ENCODE measurements at regions not wholly inside any gene's neighbourhood (a gene's known extent, or its start where the extent isn't known, plus 50 kb on each side); places are given as distances from the start of the nearest gene placed in this dataset.

DNA sequence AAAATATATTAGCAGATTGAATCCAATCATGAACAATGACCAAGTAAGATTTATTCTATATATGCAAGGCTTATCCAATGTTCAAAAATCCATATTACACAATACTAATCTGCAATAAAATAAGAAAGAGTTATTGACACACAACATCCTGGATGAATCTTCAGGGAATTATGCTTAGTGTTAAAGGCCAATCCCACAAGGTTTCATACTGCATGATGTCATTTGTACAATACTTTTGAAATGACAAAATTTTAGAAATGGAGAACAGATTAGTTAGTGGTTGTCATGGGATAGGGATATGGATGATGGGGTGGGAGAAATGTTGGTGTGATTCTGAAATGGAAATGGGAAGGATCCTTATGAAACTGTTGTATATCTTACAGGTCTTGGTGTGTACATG lies 425.7 kb downstream of the SIPA1L2 start:
- H3K4me3 Mint-ChIP-seq (ENCODE audit: unreplicated experiment): no peak overlapping the region
- no peaks in the 10 kb centered on the region for H3K27me3 Mint-ChIP-seq (ENCODE audit: insufficient read depth, unreplicated experiment)
- CTCF ChIA-PET: no interaction called here
- Histone ChIP-seq H3K9me3 (peaks cover 7% of the 10 kb centered on the region; the same call in 1 of the 2 replicates), H3K27me3 (replicated peaks; ENCODE audit: control insufficient read depth, insufficient read depth, low read length) (no peaks in the 10 kb centered on the region), H3K4me3 (ENCODE audit: low read depth, low read length) (no peak overlapping the region), H3K4me1 (no peaks in the 10 kb centered on the region), H3K36me3 (ENCODE audit: control insufficient read depth, insufficient read depth, low read length) (no peaks in the 10 kb centered on the region)
- H3K9me3 Mint-ChIP-seq (ENCODE audit: unreplicated experiment): peaks cover 27% of the 10 kb centered on the region
- intact Hi-C loops (cut with micrococcal nuclease; ENCODE audit: unreplicated experiment): no loop called here
- TF ChIP-seq, protein P1, sequence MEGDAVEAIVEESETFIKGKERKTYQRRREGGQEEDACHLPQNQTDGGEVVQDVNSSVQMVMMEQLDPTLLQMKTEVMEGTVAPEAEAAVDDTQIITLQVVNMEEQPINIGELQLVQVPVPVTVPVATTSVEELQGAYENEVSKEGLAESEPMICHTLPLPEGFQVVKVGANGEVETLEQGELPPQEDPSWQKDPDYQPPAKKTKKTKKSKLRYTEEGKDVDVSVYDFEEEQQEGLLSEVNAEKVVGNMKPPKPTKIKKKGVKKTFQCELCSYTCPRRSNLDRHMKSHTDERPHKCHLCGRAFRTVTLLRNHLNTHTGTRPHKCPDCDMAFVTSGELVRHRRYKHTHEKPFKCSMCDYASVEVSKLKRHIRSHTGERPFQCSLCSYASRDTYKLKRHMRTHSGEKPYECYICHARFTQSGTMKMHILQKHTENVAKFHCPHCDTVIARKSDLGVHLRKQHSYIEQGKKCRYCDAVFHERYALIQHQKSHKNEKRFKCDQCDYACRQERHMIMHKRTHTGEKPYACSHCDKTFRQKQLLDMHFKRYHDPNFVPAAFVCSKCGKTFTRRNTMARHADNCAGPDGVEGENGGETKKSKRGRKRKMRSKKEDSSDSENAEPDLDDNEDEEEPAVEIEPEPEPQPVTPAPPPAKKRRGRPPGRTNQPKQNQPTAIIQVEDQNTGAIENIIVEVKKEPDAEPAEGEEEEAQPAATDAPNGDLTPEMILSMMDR (IDR thresholded peaks at IDR 0.05; ENCODE audit: insufficient read depth in 1 of 2, low read depth in 1 of 2, low read length in 1 of 2, severe bottlenecking in 1 of 2, unreplicated experiment in 1 of 2): no peak
- BruUV-seq (replicated peaks): no TSS peak
- DNase-seq: no peak
- H3K36me3 Mint-ChIP-seq (ENCODE audit: insufficient read depth, unreplicated experiment): no peaks in the 10 kb centered on the region
- no peak overlapping the region for H3K27ac Mint-ChIP-seq (ENCODE audit: unreplicated experiment)
- POLR2A ChIA-PET: no interaction called here
- H3K4me1 Mint-ChIP-seq (ENCODE audit: low read depth, unreplicated experiment): no peaks in the 10 kb centered on the region

DNA sequence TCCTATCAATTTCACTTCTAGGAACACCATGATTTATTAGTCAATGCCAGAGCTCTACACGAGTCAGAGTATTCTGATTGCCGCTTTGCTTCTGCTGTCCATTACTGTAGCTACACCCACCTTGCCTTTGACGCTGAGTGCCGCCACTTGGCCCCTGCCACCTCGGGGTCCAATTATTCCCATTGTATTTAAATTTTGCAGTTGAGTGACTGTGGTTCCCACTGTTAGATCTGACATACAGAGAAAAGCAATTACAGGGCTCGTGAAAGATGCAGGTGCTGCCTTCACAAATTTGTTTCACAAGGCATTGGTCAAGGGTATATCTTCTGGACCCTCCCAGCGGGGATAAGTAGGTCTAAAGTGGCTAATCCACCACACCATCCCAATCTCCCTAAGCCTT lies 428.9 kb downstream of the SIPA1L2 start:
- BruUV-seq (replicated peaks): no TSS peak
- TF ChIP-seq, protein P1 (IDR thresholded peaks at IDR 0.05; ENCODE audit: insufficient read depth in 1 of 2, low read depth in 1 of 2, low read length in 1 of 2, severe bottlenecking in 1 of 2, unreplicated experiment in 1 of 2): no peak
- ChIA-PET CTCF (no interaction called here), POLR2A (interaction anchor here (0.5 kb wide), 1 partner anchor 1132 kb away, joined by 4 read pairs; no protein-coding TSS in a partner anchor)
- Mint-ChIP-seq H3K27me3 (ENCODE audit: insufficient read depth, unreplicated experiment) (no peaks in the 10 kb centered on the region), H3K4me1 (ENCODE audit: low read depth, unreplicated experiment) (no peaks in the 10 kb centered on the region), H3K27ac (ENCODE audit: unreplicated experiment) (no peak overlapping the region), H3K36me3 (ENCODE audit: insufficient read depth, unreplicated experiment) (no peaks in the 10 kb centered on the region), H3K4me3 (ENCODE audit: unreplicated experiment) (no peak overlapping the region), H3K9me3 (ENCODE audit: unreplicated experiment) (peaks cover 27% of the 10 kb centered on the region)
- H3K36me3 ChIP-seq (ENCODE audit: control insufficient read depth, insufficient read depth, low read length): no peaks in the 10 kb centered on the region
- no peaks in the 10 kb centered on the region for H3K27me3 ChIP-seq (replicated peaks; ENCODE audit: control insufficient read depth, insufficient read depth, low read length)
- peaks cover 7% of the 10 kb centered on the region; the same call in 1 of the 2 replicates for H3K9me3 ChIP-seq
- no peak for DNase-seq
- intact Hi-C loops (cut with micrococcal nuclease; ENCODE audit: unreplicated experiment): no loop called here
- no peaks in the 10 kb centered on the region for H3K4me1 ChIP-seq
- no peak overlapping the region for H3K4me3 ChIP-seq (ENCODE audit: low read depth, low read length)

DNA sequence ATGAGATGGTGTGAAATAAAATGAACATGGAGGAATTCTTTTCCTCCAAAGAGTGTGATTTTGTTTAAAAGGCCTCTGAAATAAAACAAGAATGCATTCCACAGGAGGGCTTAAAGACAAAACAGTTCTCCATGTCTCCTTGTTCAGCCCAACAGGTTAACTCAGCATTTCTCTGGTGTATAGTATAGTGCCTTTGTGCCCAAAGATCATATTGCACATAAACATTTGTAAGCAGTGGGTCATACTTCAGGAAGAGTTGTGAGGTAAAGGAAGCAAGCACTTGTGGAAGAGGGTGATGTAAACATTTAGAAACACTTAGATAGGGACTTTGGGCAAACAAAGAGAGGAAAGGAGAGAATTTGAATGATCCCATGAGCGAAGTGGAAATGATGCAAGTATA lies 433.9 kb downstream of the SIPA1L2 start:
- BruUV-seq (replicated peaks): no TSS peak
- ChIA-PET POLR2A (no interaction called here), CTCF (no interaction called here)
- no peaks in the 10 kb centered on the region for H3K27me3 Mint-ChIP-seq (ENCODE audit: insufficient read depth, unreplicated experiment)
- no peaks in the 10 kb centered on the region; the same call in 1 of the 2 replicates for H3K9me3 ChIP-seq
- intact Hi-C loops (cut with micrococcal nuclease; ENCODE audit: unreplicated experiment): no loop called here
- no peak overlapping the region for H3K4me3 Mint-ChIP-seq (ENCODE audit: unreplicated experiment)
- no peak overlapping the region for H3K27ac Mint-ChIP-seq (ENCODE audit: unreplicated experiment)
- H3K36me3 Mint-ChIP-seq (ENCODE audit: insufficient read depth, unreplicated experiment): no peaks in the 10 kb centered on the region
- no peak overlapping the region for H3K4me3 ChIP-seq (ENCODE audit: low read depth, low read length)
- TF ChIP-seq, protein P1 (IDR thresholded peaks at IDR 0.05; ENCODE audit: insufficient read depth in 1 of 2, low read depth in 1 of 2, low read length in 1 of 2, severe bottlenecking in 1 of 2, unreplicated experiment in 1 of 2): no peak
- H3K9me3 Mint-ChIP-seq (ENCODE audit: unreplicated experiment): peaks cover 1% of the 10 kb centered on the region
- no peaks in the 10 kb centered on the region for H3K4me1 ChIP-seq
- H3K27me3 ChIP-seq (replicated peaks; ENCODE audit: control insufficient read depth, insufficient read depth, low read length): no peaks in the 10 kb centered on the region
- no peak for DNase-seq
- peaks cover 8% of the 10 kb centered on the region for H3K4me1 Mint-ChIP-seq (ENCODE audit: low read depth, unreplicated experiment)
- H3K36me3 ChIP-seq (ENCODE audit: control insufficient read depth, insufficient read depth, low read length): no peaks in the 10 kb centered on the region
